Naive B cell (primary cell): ENCODE measurements at regions not wholly inside any gene's neighbourhood (a gene's known extent, or its start where the extent isn't known, plus 50 kb on each side); places are given as distances from the start of the nearest gene placed in this dataset.

ENCODE experiments used
- ATAC-seq, 2 donors: fragments of 150-1000 bp; cut with Tn5 transposase; 2 replicates each; pipeline ENCODE4 v1.10.0; 2021; ENCODE audit warnings: low read depth in 2 of 2, mild to moderate bottlenecking in 2 of 2, moderate library complexity in 2 of 2
- DNase-seq: peaks from one replicate; pipeline ENCODE4 v3.0.0; 2022
- H3K27ac Mint-ChIP-seq, 6 donors: one replicate each; pipeline ENCODE4 v1.8.0; 2020 to 2022; ENCODE audit warnings: mild to moderate bottlenecking in 6 of 6, mixed read lengths in 6 of 6, moderate library complexity in 5 of 6, inconsistent platforms in 2 of 6
- H3K27me3 Mint-ChIP-seq, 3 donors: one replicate each; pipeline ENCODE4 v1.8.0; 2021 to 2022; ENCODE audit warnings: mixed read lengths in 3 of 3, mild to moderate bottlenecking in 1 of 3
- H3K36me3 Mint-ChIP-seq, 2 donors: one replicate each; pipeline ENCODE4 v1.8.0; 2020 to 2022; ENCODE audit warnings: mixed read lengths in 2 of 2, inconsistent platforms in 1 of 2, mild to moderate bottlenecking in 1 of 2
- H3K4me1 Mint-ChIP-seq, 3 donors: one replicate each; pipeline ENCODE4 v1.8.0; 2020 to 2022; ENCODE audit warnings: mixed read lengths in 3 of 3, inconsistent platforms in 1 of 3, mild to moderate bottlenecking in 1 of 3, moderate library complexity in 1 of 3
- H3K4me3 Mint-ChIP-seq, 8 donors: one replicate each; pipeline ENCODE4 v1.8.0; 2020 to 2022; ENCODE audit warnings: mild to moderate bottlenecking in 8 of 8, mixed read lengths in 8 of 8, moderate library complexity in 8 of 8, inconsistent platforms in 2 of 8
- H3K9me3 Mint-ChIP-seq, 7 donors: one replicate each; pipeline ENCODE4 v1.8.0; 2020 to 2022; ENCODE audit warnings: mixed read lengths in 7 of 7, mild to moderate bottlenecking in 5 of 7, inconsistent platforms in 2 of 7, moderate library complexity in 1 of 7

GRCh38 chr12:84637926-84638325 is 274.7 kb downstream of the SLC6A15 start:
- Mint-ChIP-seq H3K9me3 (peaks cover 0 to 2% (median 0%) of the 10 kb centered on the region in 7 donors), H3K27me3 (no peaks in the 10 kb centered on the region), H3K36me3 (no peaks in the 10 kb centered on the region), H3K27ac (no peak overlapping the region), H3K4me1 (no peaks in the 10 kb centered on the region), H3K4me3 (no peak overlapping the region)
- DNase-seq (no peak), ATAC-seq (no peak)

GRCh38 chr12:84636801-84637290 is 275.8 kb downstream of the SLC6A15 start:
- H3K36me3 Mint-ChIP-seq, result no peaks in the 10 kb centered on the region
- no peaks in the 10 kb centered on the region for H3K27me3 Mint-ChIP-seq
- peaks cover 0 to 2% (median 0%) of the 10 kb centered on the region in 7 donors for H3K9me3 Mint-ChIP-seq
- no peaks in the 10 kb centered on the region for H3K4me1 Mint-ChIP-seq
- no peak overlapping the region for H3K4me3 Mint-ChIP-seq
- DNase-seq (no peak), ATAC-seq (no peak)
- H3K27ac Mint-ChIP-seq, result no peak overlapping the region

- no peak for DNase-seq
- Mint-ChIP-seq H3K4me3 (no peak overlapping the region), H3K36me3 (no peaks in the 10 kb centered on the region), H3K9me3 (peaks cover 0 to 2% (median 0%) of the 10 kb centered on the region in 7 donors), H3K27ac (no peak overlapping the region), H3K27me3 (no peaks in the 10 kb centered on the region), H3K4me1 (no peaks in the 10 kb centered on the region)
- no peak for ATAC-seq
These were observed 278.1 kb downstream of the SLC6A15 start for GRCh38 chr12:84634526-84634925.

GRCh38 chr12:84632556-84632955 is 280.0 kb downstream of the SLC6A15 start:
- peaks cover 0 to 2% (median 0%) of the 10 kb centered on the region in 7 donors for H3K9me3 Mint-ChIP-seq
- no peak overlapping the region for H3K4me3 Mint-ChIP-seq
- DNase-seq (no peak), ATAC-seq (no peak)
- H3K4me1 Mint-ChIP-seq, result no peaks in the 10 kb centered on the region
- H3K27ac Mint-ChIP-seq, result no peak overlapping the region
- H3K36me3 Mint-ChIP-seq, result no peaks in the 10 kb centered on the region
- H3K27me3 Mint-ChIP-seq, result no peaks in the 10 kb centered on the region

- no peak for ATAC-seq
- no peaks in the 10 kb centered on the region for H3K27me3 Mint-ChIP-seq
- no peak overlapping the region for H3K27ac Mint-ChIP-seq
- H3K9me3 Mint-ChIP-seq, result peaks cover 0 to 2% (median 0%) of the 10 kb centered on the region in 7 donors
- H3K36me3 Mint-ChIP-seq, result no peaks in the 10 kb centered on the region
- H3K4me3 Mint-ChIP-seq, result no peak overlapping the region
- no peak for DNase-seq
- no peaks in the 10 kb centered on the region for H3K4me1 Mint-ChIP-seq
These were observed 281.6 kb downstream of the SLC6A15 start for GRCh38 chr12:84631020-84631419.

GRCh38 chr12:84627593-84627992 is 285.0 kb downstream of the SLC6A15 start:
- peaks cover 0 to 3% (median 0%) of the 10 kb centered on the region in 3 donors for H3K27me3 Mint-ChIP-seq
- DNase-seq (no peak), ATAC-seq (no peak)
- H3K27ac Mint-ChIP-seq, result no peak overlapping the region
- H3K4me3 Mint-ChIP-seq, result no peak overlapping the region
- no peaks in the 10 kb centered on the region for H3K36me3 Mint-ChIP-seq
- H3K9me3 Mint-ChIP-seq, result peaks cover 0 to 1% (median 0%) of the 10 kb centered on the region in 7 donors
- H3K4me1 Mint-ChIP-seq, result no peaks in the 10 kb centered on the region

- Mint-ChIP-seq H3K4me3 (no peak overlapping the region), H3K36me3 (no peaks in the 10 kb centered on the region), H3K27me3 (peaks cover 0 to 3% (median 0%) of the 10 kb centered on the region in 3 donors), H3K9me3 (peaks cover 0 to 1% (median 0%) of the 10 kb centered on the region in 7 donors), H3K27ac (no peak overlapping the region), H3K4me1 (no peaks in the 10 kb centered on the region)
- no peak for DNase-seq
- ATAC-seq, result no peak
These were observed 288.0 kb downstream of the SLC6A15 start for GRCh38 chr12:84624601-84625000.

GRCh38 chr12:84619053-84619571 is 293.5 kb downstream of the SLC6A15 start:
- no peaks in the 10 kb centered on the region for H3K4me1 Mint-ChIP-seq
- H3K4me3 Mint-ChIP-seq, result no peak overlapping the region
- H3K36me3 Mint-ChIP-seq, result no peaks in the 10 kb centered on the region
- no peak overlapping the region for H3K27ac Mint-ChIP-seq
- H3K9me3 Mint-ChIP-seq, result peaks cover 0 to 3% (median 0%) of the 10 kb centered on the region in 7 donors
- no peak for DNase-seq
- peaks cover 0 to 3% (median 0%) of the 10 kb centered on the region in 3 donors for H3K27me3 Mint-ChIP-seq
- ATAC-seq, result no peak

- ATAC-seq (no peak), DNase-seq (no peak)
- Mint-ChIP-seq H3K4me3 (no peak overlapping the region), H3K4me1 (no peaks in the 10 kb centered on the region), H3K27ac (no peak overlapping the region), H3K27me3 (no peaks in the 10 kb centered on the region), H3K9me3 (peaks cover 0 to 7% (median 0%) of the 10 kb centered on the region in 7 donors), H3K36me3 (no peaks in the 10 kb centered on the region)
These were observed 305.3 kb downstream of the SLC6A15 start for GRCh38 chr12:84607170-84607819.

- no peak overlapping the region for H3K4me3 Mint-ChIP-seq
- no peaks in the 10 kb centered on the region for H3K4me1 Mint-ChIP-seq
- ATAC-seq (no peak), DNase-seq (no peak)
- H3K27me3 Mint-ChIP-seq, result no peaks in the 10 kb centered on the region
- no peaks in the 10 kb centered on the region for H3K36me3 Mint-ChIP-seq
- peaks cover 0 to 3% (median 0%) of the 10 kb centered on the region in 7 donors for H3K9me3 Mint-ChIP-seq
- H3K27ac Mint-ChIP-seq, result no peak overlapping the region
These were observed 306.6 kb downstream of the SLC6A15 start for GRCh38 chr12:84605983-84606382.

- no peaks in the 10 kb centered on the region for H3K36me3 Mint-ChIP-seq
- ATAC-seq (no peak), DNase-seq (no peak)
- H3K4me3 Mint-ChIP-seq, result no peak overlapping the region
- no peaks in the 10 kb centered on the region for H3K4me1 Mint-ChIP-seq
- H3K27me3 Mint-ChIP-seq, result no peaks in the 10 kb centered on the region
- peaks cover 0 to 3% (median 0%) of the 10 kb centered on the region in 7 donors for H3K9me3 Mint-ChIP-seq
- no peak overlapping the region for H3K27ac Mint-ChIP-seq
These were observed 308.0 kb downstream of the SLC6A15 start for GRCh38 chr12:84604551-84604950.

GRCh38 chr12:84603484-84604248 is 308.9 kb downstream of the SLC6A15 start:
- H3K4me3 Mint-ChIP-seq, result no peak overlapping the region
- ATAC-seq (no peak), DNase-seq (no peak)
- peaks cover 0 to 3% (median 0%) of the 10 kb centered on the region in 7 donors for H3K9me3 Mint-ChIP-seq
- H3K27me3 Mint-ChIP-seq, result no peaks in the 10 kb centered on the region
- H3K27ac Mint-ChIP-seq, result no peak overlapping the region
- no peaks in the 10 kb centered on the region for H3K4me1 Mint-ChIP-seq
- no peaks in the 10 kb centered on the region for H3K36me3 Mint-ChIP-seq

- Mint-ChIP-seq H3K27ac (no peak overlapping the region), H3K4me1 (no peaks in the 10 kb centered on the region), H3K27me3 (no peaks in the 10 kb centered on the region), H3K36me3 (no peaks in the 10 kb centered on the region), H3K4me3 (no peak overlapping the region), H3K9me3 (peaks cover 0 to 4% (median 0%) of the 10 kb centered on the region in 7 donors)
- no peak for ATAC-seq
- DNase-seq, result no peak
These were observed 311.1 kb downstream of the SLC6A15 start for GRCh38 chr12:84601483-84601882.

- DNase-seq, result no peak
- no peak overlapping the region for H3K4me3 Mint-ChIP-seq
- H3K4me1 Mint-ChIP-seq, result no peaks in the 10 kb centered on the region
- peaks cover 0 to 4% (median 0%) of the 10 kb centered on the region in 7 donors for H3K9me3 Mint-ChIP-seq
- ATAC-seq, result no peak
- H3K27ac Mint-ChIP-seq, result no peak overlapping the region
- H3K36me3 Mint-ChIP-seq, result no peaks in the 10 kb centered on the region
- no peaks in the 10 kb centered on the region for H3K27me3 Mint-ChIP-seq
These were observed 313.1 kb downstream of the SLC6A15 start for GRCh38 chr12:84599539-84599938.
